Mucosa of stomach (tissue), 1 donor: ENCODE measurements at regions not wholly inside any gene's neighbourhood (a gene's known extent, or its start where the extent isn't known, plus 50 kb on each side); places are given as distances from the start of the nearest gene placed in this dataset.

ENCODE experiments used
- H3K27me3 ChIP-seq: one replicate; pipeline ENCODE4 v1.7.0; 2013; ENCODE audit warnings: mild to moderate bottlenecking, low read length; ENCODE audit not compliant: control insufficient read depth, insufficient read depth
- H3K36me3 ChIP-seq: one replicate; pipeline ENCODE4 v1.7.0; 2013; ENCODE audit warnings: low read length; ENCODE audit not compliant: control insufficient read depth, insufficient read depth
- H3K4me1 ChIP-seq: one replicate; pipeline ENCODE4 v1.7.0; 2013; ENCODE audit warnings: mild to moderate bottlenecking, low read length; ENCODE audit not compliant: control insufficient read depth, insufficient read depth
- H3K4me3 ChIP-seq: one replicate; pipeline ENCODE4 v1.7.0; 2013; ENCODE audit warnings: low read length
- H3K9ac ChIP-seq: one replicate; pipeline ENCODE4 v1.7.0; 2013; ENCODE audit warnings: mild to moderate bottlenecking, low read length, moderate library complexity
- H3K9me3 ChIP-seq: one replicate; pipeline ENCODE4 v1.7.0; 2013; ENCODE audit warnings: mild to moderate bottlenecking, low read length, moderate library complexity; ENCODE audit not compliant: control insufficient read depth
- donor health status: Pancreatic carcinoma.

GRCh38 chr4:180852738-180853137 is 1390.5 kb upstream of the TENM3 start:
- Histone ChIP-seq H3K4me1 (no peaks in the 10 kb centered on the region), H3K36me3 (no peaks in the 10 kb centered on the region), H3K9me3 (no peaks in the 10 kb centered on the region), H3K9ac (no peak overlapping the region), H3K4me3 (no peak overlapping the region), H3K27me3 (no peaks in the 10 kb centered on the region)

- Histone ChIP-seq H3K4me3 (no peak overlapping the region), H3K4me1 (no peaks in the 10 kb centered on the region), H3K36me3 (no peaks in the 10 kb centered on the region), H3K9me3 (no peaks in the 10 kb centered on the region), H3K9ac (no peak overlapping the region), H3K27me3 (no peaks in the 10 kb centered on the region)
These were observed 1388.0 kb upstream of the TENM3 start for GRCh38 chr4:180855184-180855583.

GRCh38 chr4:180860089-180860720 is 1383.0 kb upstream of the TENM3 start:
- Histone ChIP-seq H3K9me3 (no peaks in the 10 kb centered on the region), H3K27me3 (no peaks in the 10 kb centered on the region), H3K4me3 (no peak overlapping the region), H3K9ac (no peak overlapping the region), H3K36me3 (no peaks in the 10 kb centered on the region), H3K4me1 (no peaks in the 10 kb centered on the region)

GRCh38 chr4:180861651-180862050 is 1381.6 kb upstream of the TENM3 start:
- no peaks in the 10 kb centered on the region for H3K9me3 ChIP-seq
- H3K27me3 ChIP-seq = no peaks in the 10 kb centered on the region
- no peaks in the 10 kb centered on the region for H3K4me1 ChIP-seq
- no peaks in the 10 kb centered on the region for H3K36me3 ChIP-seq
- H3K4me3 ChIP-seq = no peak overlapping the region
- H3K9ac ChIP-seq = no peak overlapping the region

- Histone ChIP-seq H3K36me3 (no peaks in the 10 kb centered on the region), H3K4me3 (no peak overlapping the region), H3K9ac (no peak overlapping the region), H3K4me1 (no peaks in the 10 kb centered on the region), H3K27me3 (no peaks in the 10 kb centered on the region), H3K9me3 (no peaks in the 10 kb centered on the region)
These were observed 1376.1 kb upstream of the TENM3 start for GRCh38 chr4:180866933-180867643.

GRCh38 chr4:180870623-180871022 is 1372.6 kb upstream of the TENM3 start:
- Histone ChIP-seq H3K9me3 (no peaks in the 10 kb centered on the region), H3K4me1 (no peaks in the 10 kb centered on the region), H3K36me3 (no peaks in the 10 kb centered on the region), H3K27me3 (no peaks in the 10 kb centered on the region), H3K4me3 (no peak overlapping the region), H3K9ac (no peak overlapping the region)

GRCh38 chr4:180898305-180898704 is 1344.9 kb upstream of the TENM3 start:
- Histone ChIP-seq H3K27me3 (no peaks in the 10 kb centered on the region), H3K4me3 (no peak overlapping the region), H3K4me1 (no peaks in the 10 kb centered on the region), H3K9ac (no peak overlapping the region), H3K9me3 (no peaks in the 10 kb centered on the region), H3K36me3 (no peaks in the 10 kb centered on the region)

GRCh38 chr4:180900781-180901180 is 1342.4 kb upstream of the TENM3 start:
- Histone ChIP-seq H3K9ac (no peak overlapping the region), H3K4me3 (no peak overlapping the region), H3K4me1 (no peaks in the 10 kb centered on the region), H3K27me3 (no peaks in the 10 kb centered on the region), H3K9me3 (no peaks in the 10 kb centered on the region), H3K36me3 (no peaks in the 10 kb centered on the region)

GRCh38 chr4:180909279-180909678 is 1333.9 kb upstream of the TENM3 start:
- no peak overlapping the region for H3K4me3 ChIP-seq
- no peaks in the 10 kb centered on the region for H3K9me3 ChIP-seq
- H3K36me3 ChIP-seq = no peaks in the 10 kb centered on the region
- no peaks in the 10 kb centered on the region for H3K4me1 ChIP-seq
- H3K9ac ChIP-seq = no peak overlapping the region
- H3K27me3 ChIP-seq = no peaks in the 10 kb centered on the region

GRCh38 chr4:180913750-180914149 is 1329.5 kb upstream of the TENM3 start:
- no peak overlapping the region for H3K9ac ChIP-seq
- H3K27me3 ChIP-seq = no peaks in the 10 kb centered on the region
- H3K4me1 ChIP-seq = no peaks in the 10 kb centered on the region
- no peaks in the 10 kb centered on the region for H3K36me3 ChIP-seq
- H3K9me3 ChIP-seq = no peaks in the 10 kb centered on the region
- no peak overlapping the region for H3K4me3 ChIP-seq

- no peaks in the 10 kb centered on the region for H3K9me3 ChIP-seq
These were observed 1319.7 kb upstream of the TENM3 start for GRCh38 chr4:180923486-180923885.

GRCh38 chr4:180925805-180926204 is 1317.4 kb upstream of the TENM3 start:
- no peaks in the 10 kb centered on the region for H3K9me3 ChIP-seq
- H3K36me3 ChIP-seq = no peaks in the 10 kb centered on the region
- H3K4me1 ChIP-seq = no peaks in the 10 kb centered on the region
- H3K9ac ChIP-seq = no peak overlapping the region
- no peaks in the 10 kb centered on the region for H3K27me3 ChIP-seq
- H3K4me3 ChIP-seq = no peak overlapping the region

More at GRCh38 chr4:180923486-180923885, 1319.7 kb upstream of the TENM3 start:
- H3K9ac ChIP-seq = no peak overlapping the region
- H3K36me3 ChIP-seq = no peaks in the 10 kb centered on the region
- no peaks in the 10 kb centered on the region for H3K4me1 ChIP-seq
- no peaks in the 10 kb centered on the region for H3K27me3 ChIP-seq
- H3K4me3 ChIP-seq = no peak overlapping the region
